ENCODE measurements at regions not wholly inside any gene's neighbourhood (a gene's known extent, or its start where the extent isn't known, plus 50 kb on each side); places are given as distances from the start of the nearest gene placed in this dataset.

DNA sequence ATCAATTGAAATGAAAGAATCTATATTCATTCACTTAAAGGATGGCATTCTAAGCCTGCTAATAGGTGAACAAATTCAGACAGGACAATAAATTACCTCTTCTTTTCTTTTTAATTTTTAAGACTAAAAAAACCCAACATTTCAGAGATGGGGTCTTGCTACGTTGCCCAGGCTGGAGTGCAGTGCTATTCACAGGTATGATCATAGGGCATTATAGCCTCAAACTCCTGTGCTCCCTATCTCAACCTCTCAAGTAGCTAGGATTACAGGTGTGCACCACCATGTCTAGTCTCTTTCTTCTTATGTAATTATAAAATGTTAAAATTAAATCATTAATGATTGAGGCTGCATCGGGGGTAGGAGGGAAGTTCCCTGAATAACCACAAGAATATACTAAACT is 52.5 kb upstream of the PDLIM5 start:
- ATAC-seq (no peak), DNase-seq (ENCODE audit: low read depth, low spot score) (no peak)
- BruUV-seq (replicated peaks): no TSS peak
- Histone ChIP-seq H3K36me3 (ENCODE audit: control insufficient read depth in 1 of 2, insufficient read depth in 2 of 2, low read length in 2 of 2) (no peaks in the 10 kb centered on the region), H3K9me2 (ENCODE audit: insufficient read depth) (no peaks in the 10 kb centered on the region), H3K4me2 (ENCODE audit: low read length) (no peak overlapping the region), H3K4me3 (replicated peaks in 1 of 2; ENCODE audit: low read depth in 1 of 2, low read length in 2 of 2) (no peak overlapping the region), H3K27me3 (ENCODE audit: insufficient read depth, low read length) (no peaks in the 10 kb centered on the region), H3K27ac (ENCODE audit: low read depth, low read length) (no peak overlapping the region), H4K20me1 (ENCODE audit: insufficient read depth) (no peaks in the 10 kb centered on the region), H3K9me3 (ENCODE audit: control insufficient read depth in 1 of 2, insufficient read depth in 1 of 2, low read depth in 1 of 2, low read length in 2 of 2) (no peaks in the 10 kb centered on the region), H3K4me1 (ENCODE audit: control insufficient read depth in 1 of 2, insufficient read depth in 2 of 2, low read length in 2 of 2) (no peaks in the 10 kb centered on the region), H2AFZ (ENCODE audit: low read depth, low read length, poor library complexity, severe bottlenecking) (no peak overlapping the region), H3K9ac (ENCODE audit: low read length) (no peak overlapping the region), H3K79me2 (ENCODE audit: insufficient read depth, low read length) (no peaks in the 10 kb centered on the region)
- RAD21 ChIA-PET (ENCODE audit: low non-redundant PET in 1 of 2, low total read pairs in 2 of 2, uncharacterized antibody in 2 of 2, unreplicated experiment in 2 of 2): no interaction called here
- POLR2A ChIA-PET: no interaction called here
- intact Hi-C loops (cut with micrococcal nuclease): no loop called here
- CTCF ChIA-PET: no interaction called here
- TF ChIP-seq POLR2AphosphoS5 (IDR thresholded peaks at IDR 0.05; ENCODE audit: low read depth, low read length): no peak
- TF ChIP-seq ZNF274 (IDR thresholded peaks at IDR 0.05; ENCODE audit: low read depth, low read length): no peak
- TF ChIP-seq SRF (IDR thresholded peaks at IDR 0.05; ENCODE audit: low read depth): no peak
- TF ChIP-seq, protein P1, sequence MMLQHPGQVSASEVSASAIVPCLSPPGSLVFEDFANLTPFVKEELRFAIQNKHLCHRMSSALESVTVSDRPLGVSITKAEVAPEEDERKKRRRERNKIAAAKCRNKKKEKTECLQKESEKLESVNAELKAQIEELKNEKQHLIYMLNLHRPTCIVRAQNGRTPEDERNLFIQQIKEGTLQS (IDR thresholded peaks at IDR 0.05): no peak
- no peak for TF ChIP-seq SP1 (IDR thresholded peaks at IDR 0.05; ENCODE audit: low read depth)
- TF ChIP-seq POLR2A (IDR thresholded peaks at IDR 0.05; ENCODE audit: borderline replicate concordance, extremely low read depth, insufficient read depth, insufficient read length): no peak

DNA sequence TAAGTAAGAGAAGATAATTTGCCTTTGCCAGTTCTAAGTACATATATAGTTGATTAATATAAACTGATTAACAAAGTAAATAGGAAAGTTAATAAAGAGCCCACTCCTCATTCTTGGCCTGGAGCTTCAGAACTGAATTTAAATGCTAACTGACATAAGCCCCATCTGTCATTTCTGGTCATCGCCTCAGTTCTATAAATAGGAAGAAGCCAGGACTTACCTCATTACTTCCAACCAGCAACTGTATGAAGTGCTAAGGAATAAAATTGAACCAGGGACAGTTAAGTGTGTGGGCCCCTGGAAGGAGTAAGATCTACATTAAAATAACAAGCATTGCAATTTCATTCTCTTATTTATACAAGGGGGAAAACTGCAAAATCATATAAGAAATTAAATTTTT is 52.0 kb upstream of the PDLIM5 start:
- no TSS peak for BruUV-seq (replicated peaks)
- H3K4me1 ChIP-seq (ENCODE audit: control insufficient read depth in 1 of 2, insufficient read depth in 2 of 2, low read length in 2 of 2): no peaks in the 10 kb centered on the region
- no peaks in the 10 kb centered on the region for H3K79me2 ChIP-seq (ENCODE audit: insufficient read depth, low read length)
- DNase-seq (ENCODE audit: low read depth, low spot score) (no peak), ATAC-seq (no peak)
- no peak overlapping the region for H3K27ac ChIP-seq (ENCODE audit: low read depth, low read length)
- POLR2A ChIA-PET: no interaction called here
- CTCF ChIA-PET: no interaction called here
- H4K20me1 ChIP-seq (ENCODE audit: insufficient read depth): no peaks in the 10 kb centered on the region
- H3K36me3 ChIP-seq (ENCODE audit: control insufficient read depth in 1 of 2, insufficient read depth in 2 of 2, low read length in 2 of 2): no peaks in the 10 kb centered on the region
- H3K4me2 ChIP-seq (ENCODE audit: low read length): no peak overlapping the region
- H3K4me3 ChIP-seq (replicated peaks in 1 of 2; ENCODE audit: low read depth in 1 of 2, low read length in 2 of 2): no peak overlapping the region
- no peaks in the 10 kb centered on the region for H3K9me2 ChIP-seq (ENCODE audit: insufficient read depth)
- H3K9me3 ChIP-seq (ENCODE audit: control insufficient read depth in 1 of 2, insufficient read depth in 1 of 2, low read depth in 1 of 2, low read length in 2 of 2): no peaks in the 10 kb centered on the region
- intact Hi-C loops (cut with micrococcal nuclease): loop anchor here (10.0 kb wide), 2 partner anchors 315 to 695 kb away; no protein-coding TSS in a partner anchor
- TF ChIP-seq CEBPB (IDR thresholded peaks at IDR 0.05; ENCODE audit: low read depth): no peak
- TF ChIP-seq ZFX (IDR thresholded peaks at IDR 0.05): no peak
- TF ChIP-seq ELF1 (IDR thresholded peaks at IDR 0.05; ENCODE audit: borderline replicate concordance, low read depth): no peak
- TF ChIP-seq, protein P1 (IDR thresholded peaks at IDR 0.05): no peak
- no peak for TF ChIP-seq JUND (IDR thresholded peaks at IDR 0.05)
- TF ChIP-seq, protein P2, sequence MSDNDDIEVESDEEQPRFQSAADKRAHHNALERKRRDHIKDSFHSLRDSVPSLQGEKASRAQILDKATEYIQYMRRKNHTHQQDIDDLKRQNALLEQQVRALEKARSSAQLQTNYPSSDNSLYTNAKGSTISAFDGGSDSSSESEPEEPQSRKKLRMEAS (IDR thresholded peaks at IDR 0.05): no peak
- TF ChIP-seq SRF (IDR thresholded peaks at IDR 0.05; ENCODE audit: low read depth): no peak
- no peak for TF ChIP-seq FOSL1 (IDR thresholded peaks at IDR 0.05; ENCODE audit: low read depth)
- TF ChIP-seq SIN3A (IDR thresholded peaks at IDR 0.05; ENCODE audit: low read depth): no peak
- no peak for TF ChIP-seq TCF7L2 (IDR thresholded peaks at IDR 0.05; ENCODE audit: borderline replicate concordance, extremely low read depth, insufficient read depth, insufficient read length)
- no peak overlapping the region for H2AFZ ChIP-seq (ENCODE audit: low read depth, low read length, poor library complexity, severe bottlenecking)
- no peaks in the 10 kb centered on the region for H3K27me3 ChIP-seq (ENCODE audit: insufficient read depth, low read length)
- no peak overlapping the region for H3K9ac ChIP-seq (ENCODE audit: low read length)
- RAD21 ChIA-PET (ENCODE audit: low non-redundant PET in 1 of 2, low total read pairs in 2 of 2, uncharacterized antibody in 2 of 2, unreplicated experiment in 2 of 2): no interaction called here
